GM19455 (cell line): ENCODE measurements at regions not wholly inside any gene's neighbourhood (a gene's known extent, or its start where the extent isn't known, plus 50 kb on each side); places are given as distances from the start of the nearest gene placed in this dataset.

Experiments
- ATAC-seq: cut with Tn5 transposase; IDR thresholded peaks from one replicate; pipeline ENCODE4 v1.9.1; 2021; ENCODE audit not compliant: unreplicated experiment

DNA sequence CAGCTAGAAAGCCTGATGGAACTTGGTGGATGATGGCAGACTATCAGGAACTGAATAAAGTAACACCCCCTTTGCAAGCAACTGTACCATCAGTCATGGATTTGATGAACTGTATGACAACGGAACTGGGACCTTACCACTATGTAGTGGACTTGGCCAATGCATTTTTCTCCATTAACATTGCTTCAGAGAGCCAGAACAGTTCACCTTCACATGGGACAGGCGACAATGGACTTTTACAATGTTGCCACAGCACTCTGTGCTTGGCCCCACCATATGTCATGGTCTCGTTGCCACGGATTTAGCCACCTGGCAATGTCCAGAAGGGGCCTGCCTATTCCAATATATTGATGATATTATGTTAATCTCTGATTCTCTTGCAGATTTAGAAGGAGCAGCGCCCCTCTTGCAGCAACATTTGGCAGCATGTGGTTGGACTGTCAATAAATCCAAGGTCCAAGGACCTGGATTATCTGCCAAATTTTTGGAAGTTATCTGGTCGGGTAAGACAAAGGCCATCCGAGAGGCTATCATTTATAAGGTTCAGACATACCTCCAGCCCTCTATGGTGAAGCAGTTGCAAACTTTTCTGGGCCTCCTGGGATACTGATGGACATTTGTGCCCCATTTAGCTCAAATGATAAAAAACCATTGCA, 52.2 kb upstream of the ZC3H15 start:
- no peak for ATAC-seq
